Glomerular visceral epithelial cell (primary cell): ENCODE measurements at regions not wholly inside any gene's neighbourhood (a gene's known extent, or its start where the extent isn't known, plus 50 kb on each side); places are given as distances from the start of the nearest gene placed in this dataset.
A peak's percentile ranks its signal among the peaks of the same experiment; 100 is the strongest.
"Not testable (repeated sequence)": the region's sequence is repeated elsewhere in the genome, so short reads cannot be mapped to it uniquely, and the experiment has no call there.

Experiments used
- DNase-seq: peaks from one replicate; pipeline ENCODE4 v3.0.0-alpha.2; 2016; ENCODE audit errors: extremely low spot score

- no peak for DNase-seq
These were observed 50.2 kb upstream of the FAM174B start for GRCh38 chr15:92705764-92706163.

- no peak for DNase-seq
These were observed 50.6 kb upstream of the FAM174B start for GRCh38 chr15:92706201-92706600.

- DNase-seq = no peak
These were observed 52.4 kb upstream of the FAM174B start for GRCh38 chr15:92707880-92708551.

GRCh38 chr15:92708635-92709034 is 53.1 kb upstream of the FAM174B start:
- no peak for DNase-seq

GRCh38 chr15:92709110-92709790 is 53.7 kb upstream of the FAM174B start:
- DNase-seq = no peak

- no peak for DNase-seq
These were observed 55.9 kb upstream of the FAM174B start for GRCh38 chr15:92711457-92711831.

- peak; percentile 13 for DNase-seq
These were observed 58.5 kb upstream of the FAM174B start for GRCh38 chr15:92714077-92714476.

GRCh38 chr15:92714477-92715401 is 59.2 kb upstream of the FAM174B start:
- peak; percentile 71 for DNase-seq

GRCh38 chr15:92715758-92716157 is 60.2 kb upstream of the FAM174B start:
- no peak for DNase-seq

GRCh38 chr15:92719021-92719420 is 63.4 kb upstream of the FAM174B start:
- no peak for DNase-seq

- DNase-seq = no peak
These were observed 68.6 kb upstream of the FAM174B start for GRCh38 chr15:92724144-92724543.

- no peak for DNase-seq
These were observed 69.6 kb upstream of the FAM174B start for GRCh38 chr15:92725171-92725570.

- DNase-seq = no peak
These were observed 72.7 kb upstream of the FAM174B start for GRCh38 chr15:92728266-92728665.

- DNase-seq = no peak
These were observed 77.7 kb upstream of the FAM174B start for GRCh38 chr15:92733090-92733933.

- DNase-seq = no peak
These were observed 78.5 kb upstream of the FAM174B start for GRCh38 chr15:92733934-92734521.

- DNase-seq = not testable (repeated sequence)
These were observed 83.7 kb upstream of the FAM174B start for GRCh38 chr15:92739246-92739645.

GRCh38 chr15:92745845-92746271 is 90.3 kb upstream of the FAM174B start:
- no peak for DNase-seq

GRCh38 chr15:92747047-92747446 is 91.5 kb upstream of the FAM174B start:
- DNase-seq = no peak

GRCh38 chr15:92749216-92749615 is 93.6 kb upstream of the FAM174B start:
- DNase-seq = no peak

- no peak for DNase-seq
These were observed 94.4 kb upstream of the FAM174B start for GRCh38 chr15:92749946-92750345.

- no peak for DNase-seq
These were observed 96.0 kb upstream of the FAM174B start for GRCh38 chr15:92751528-92751927.
